MCF 10A (cell line): ENCODE measurements at regions not wholly inside any gene's neighbourhood (a gene's known extent, or its start where the extent isn't known, plus 50 kb on each side); places are given as distances from the start of the nearest gene placed in this dataset.

Experiments used
- BruUV-seq: library from RNA; stranded (reverse); fragments of 400-500 nt; replicated peaks from 2 replicates; lab custom pipeline; 2021; lab: Mats Ljungman, UMichigan
- CTCF ChIA-PET: fragments of 300-600 bp; sonication (Branson Sonifier 250); formaldehyde crosslinking; extraction: SDS; loops from one replicate; lab custom pipeline; 2021; ENCODE audit warnings: antibody characterized with exemption, inconsistent platforms; lab: Yijun Ruan, JAX
- POLR2A ChIA-PET: fragments of 300-600, 350-650 bp; sonication (Branson Sonifier 250); formaldehyde crosslinking; extraction: SDS; loops from one replicate; lab custom pipeline; 2020; ENCODE audit warnings: antibody characterized with exemption, inconsistent platforms; lab: Yijun Ruan, JAX
- DNase-seq: peaks from one replicate; pipeline ENCODE4 v3.0.0-alpha.2; 2018; ENCODE audit not compliant: unreplicated experiment
- H3K27ac Mint-ChIP-seq: one replicate; pipeline ENCODE4 v1.8.0; 2022; ENCODE audit warnings: mild to moderate bottlenecking, low read depth, mixed read lengths; ENCODE audit not compliant: unreplicated experiment
- H3K27me3 Mint-ChIP-seq: one replicate; pipeline ENCODE4 v1.8.0; 2022; ENCODE audit warnings: mixed read lengths; ENCODE audit not compliant: insufficient read depth, unreplicated experiment
- H3K36me3 Mint-ChIP-seq: one replicate; pipeline ENCODE4 v1.8.0; 2022; ENCODE audit warnings: mild to moderate bottlenecking, moderate library complexity, mixed read lengths; ENCODE audit not compliant: insufficient read depth, unreplicated experiment
- H3K4me1 Mint-ChIP-seq: one replicate; pipeline ENCODE4 v1.8.0; 2022; ENCODE audit warnings: mixed read lengths; ENCODE audit not compliant: insufficient read depth, unreplicated experiment
- H3K4me3 Mint-ChIP-seq: one replicate; pipeline ENCODE4 v1.8.0; 2022; ENCODE audit warnings: mild to moderate bottlenecking, moderate library complexity, mixed read lengths; ENCODE audit not compliant: unreplicated experiment
- H3K9me3 Mint-ChIP-seq: one replicate; pipeline ENCODE4 v1.8.0; 2022; ENCODE audit warnings: mixed read lengths; ENCODE audit not compliant: unreplicated experiment
- CTCF ChIP-seq: fragments of 200-600 bp; IDR thresholded peaks from one replicate; pipeline ENCODE4 v1.8.0; 2022; ENCODE audit warnings: antibody characterized with exemption, mild to moderate bottlenecking; ENCODE audit not compliant: unreplicated experiment
- intact Hi-C: fragments of 100-400 bp; cut with micrococcal nuclease; formaldehyde crosslinking; loops from 2 replicates; pipeline ENCODE4 v1.14.1; 2022

GRCh38 chr14:89065879-89066278 is 241.4 kb downstream of the TTC8 start:
- intact Hi-C loops: no loop called here
- no peak for DNase-seq
- ChIA-PET POLR2A (no interaction called here), CTCF (no interaction called here)
- H3K4me3 Mint-ChIP-seq: no peak overlapping the region
- H3K27ac Mint-ChIP-seq: no peak overlapping the region
- no peak for TF ChIP-seq CTCF
- no peaks in the 10 kb centered on the region for H3K4me1 Mint-ChIP-seq
- no peaks in the 10 kb centered on the region for H3K36me3 Mint-ChIP-seq
- H3K27me3 Mint-ChIP-seq: no peaks in the 10 kb centered on the region
- no TSS peak for BruUV-seq
- H3K9me3 Mint-ChIP-seq: no peaks in the 10 kb centered on the region

- intact Hi-C loops: no loop called here
- no TSS peak for BruUV-seq
- TF ChIP-seq CTCF: no peak
- Mint-ChIP-seq H3K27me3 (no peaks in the 10 kb centered on the region), H3K27ac (no peak overlapping the region), H3K9me3 (no peaks in the 10 kb centered on the region), H3K4me1 (no peaks in the 10 kb centered on the region), H3K36me3 (no peaks in the 10 kb centered on the region), H3K4me3 (no peak overlapping the region)
- ChIA-PET CTCF (interaction anchor here (1.2 kb wide), 1 partner anchor 26 kb away, joined by 3 read pairs; no protein-coding TSS in a partner anchor), POLR2A (no interaction called here)
- DNase-seq: no peak
Measured at GRCh38 chr14:89067293-89067972, 243.0 kb downstream of the TTC8 start.

- Mint-ChIP-seq H3K4me3 (no peak overlapping the region), H3K27ac (no peak overlapping the region), H3K36me3 (peaks cover 6% of the 10 kb centered on the region), H3K27me3 (peaks cover 13% of the 10 kb centered on the region), H3K9me3 (no peaks in the 10 kb centered on the region), H3K4me1 (no peaks in the 10 kb centered on the region)
- POLR2A ChIA-PET: no interaction called here
- no peak for TF ChIP-seq CTCF
- no TSS peak for BruUV-seq
- no peak for DNase-seq
- CTCF ChIA-PET: interaction anchor here (0.6 kb wide), 1 partner anchor 101 kb away, joined by 3 read pairs; no protein-coding TSS in a partner anchor
- intact Hi-C loops: no loop called here
Measured at GRCh38 chr14:89078021-89078795, 253.8 kb downstream of the TTC8 start.

- Mint-ChIP-seq H3K36me3 (peaks cover 10% of the 10 kb centered on the region), H3K9me3 (no peaks in the 10 kb centered on the region), H3K4me3 (no peak overlapping the region), H3K4me1 (no peaks in the 10 kb centered on the region), H3K27me3 (no peaks in the 10 kb centered on the region), H3K27ac (no peak overlapping the region)
- ChIA-PET CTCF (interaction anchor here (0.6 to 1.2 kb wide), 3 partner anchors 16 to 57 kb away, joined by 3 read pairs; no protein-coding TSS in a partner anchor), POLR2A (no interaction called here)
- no peak for TF ChIP-seq CTCF
- intact Hi-C loops: no loop called here
- no peak for DNase-seq
- no TSS peak for BruUV-seq
Measured at GRCh38 chr14:89085231-89085731, 260.8 kb downstream of the TTC8 start.
